HepG2 (cell line): ENCODE measurements at regions not wholly inside any gene's neighbourhood (a gene's known extent, or its start where the extent isn't known, plus 50 kb on each side); places are given as distances from the start of the nearest gene placed in this dataset.

ENCODE experiments used
- ATAC-seq: fragments of 200-7000 bp; cut with Tn5 transposase; 3 replicates; pipeline ENCODE4 v1.9.1; 2020; ENCODE audit warnings: mild to moderate bottlenecking, moderate library complexity
- BruUV-seq: library from RNA; stranded (reverse); fragments of 400-500 nt; replicated peaks from 2 replicates; lab custom pipeline; 2021; lab: Mats Ljungman, UMichigan
- CTCF ChIA-PET: fragments of 300-600 bp; formaldehyde crosslinking; extraction: SDS; loops from one replicate; lab custom pipeline; 2021; ENCODE audit warnings: low total read pairs, inconsistent platforms, low intra/inter-chr PET ratio; lab: Yijun Ruan, JAX
- POLR2A ChIA-PET: fragments of 350-600 bp; sonication (Branson Sonifier 250); formaldehyde crosslinking; loops from one replicate; lab custom pipeline; 2020; ENCODE audit warnings: antibody characterized with exemption, inconsistent platforms; lab: Yijun Ruan, JAX
- DNase-seq: peaks from one replicate; pipeline ENCODE4 v3.0.0-alpha.2; 2015; ENCODE audit warnings: low spot score
- FAIRE-seq: peaks from 3 replicates; lab custom pipeline; 2011; peaks lifted over from hg19 to GRCh38; lab: Jason Lieb, UNC
- H2AFZ ChIP-seq: one replicate; pipeline ENCODE4 v1.6.1; 2011; ENCODE audit warnings: low read length, inconsistent platforms
- H3K27ac ChIP-seq: fragments of 300-600 bp; 3 replicates; pipeline ENCODE4 v1.8.0; 2011; ENCODE audit warnings: mixed run types, mild to moderate bottlenecking, mixed read lengths, low read length, inconsistent platforms; ENCODE audit not compliant: insufficient read depth; ENCODE audit errors: extremely low read length
- H3K27me3 ChIP-seq, 2 experiments: fragments of 200-600 bp in 1 of 2; 2 replicates in 1 of 2; 3 replicates in 1 of 2; pipeline versions ENCODE4 v1.6.0 to v1.8.0; 2011; ENCODE audit warnings: low read length in 2 of 2, mild to moderate bottlenecking in 2 of 2, moderate library complexity in 2 of 2, inconsistent platforms in 1 of 2; ENCODE audit not compliant: insufficient read depth in 2 of 2, control insufficient read depth in 1 of 2
- H3K36me3 ChIP-seq, 2 experiments: fragments of 200-600 bp in 1 of 2; replicated peaks in 1 of 2; 2 replicates in 1 of 2; 3 replicates in 1 of 2; pipeline versions ENCODE4 v1.5.1 to v1.8.0; 2011; ENCODE audit warnings: low read length in 2 of 2, inconsistent platforms in 1 of 2; ENCODE audit not compliant: insufficient read depth in 2 of 2, control insufficient read depth in 1 of 2
- H3K4me1 ChIP-seq: 2 replicates; pipeline ENCODE4 v1.5.1; 2012; ENCODE audit warnings: low read length, inconsistent platforms; ENCODE audit not compliant: insufficient read depth
- H3K4me2 ChIP-seq: 2 replicates; pipeline ENCODE4 v1.6.0; 2011; ENCODE audit warnings: low read depth, low read length, inconsistent platforms
- H3K4me3 ChIP-seq, 3 experiments: fragments of 200-600 bp in 1 of 3; sonication (generic), shearing (Covaris generic) in 1 of 3; replicated peaks in 1 of 3; 2 replicates each; pipeline ENCODE4 v1.5.1; 2011 to 2016; ENCODE audit warnings: low read length in 3 of 3, inconsistent platforms in 2 of 3, low read depth in 2 of 3, mild to moderate bottlenecking in 2 of 3, control low read depth in 1 of 3, mixed read lengths in 1 of 3; ENCODE audit not compliant: insufficient read depth in 1 of 3
- H3K79me2 ChIP-seq: one replicate; pipeline ENCODE4 v1.6.1; 2011; ENCODE audit warnings: low read length, inconsistent platforms; ENCODE audit not compliant: insufficient read depth
- H3K9ac ChIP-seq: 2 replicates; pipeline ENCODE4 v1.6.0; 2011; ENCODE audit warnings: mild to moderate bottlenecking, low read depth, low read length, inconsistent platforms; ENCODE audit not compliant: insufficient read depth
- H3K9me3 ChIP-seq: 2 replicates; pipeline ENCODE4 v1.5.1; 2012; ENCODE audit warnings: mild to moderate bottlenecking, low read length
- H4K20me1 ChIP-seq: 2 replicates; pipeline ENCODE4 v1.6.0; 2011; ENCODE audit warnings: inconsistent platforms, mild to moderate bottlenecking, low read length, moderate library complexity; ENCODE audit not compliant: insufficient read depth
- FOSL2 ChIP-seq: sonication (generic); formaldehyde crosslinking; IDR thresholded peaks from 2 replicates; pipeline ENCODE4 v1.4.0; 2020; ENCODE audit warnings: missing genetic modification reagents
- GMEB2 ChIP-seq: IDR thresholded peaks from 2 replicates; pipeline ENCODE4 v1.6.1; 2016; ENCODE audit warnings: missing biosample characterization, missing genetic modification reagents, low read depth
- PTBP1 ChIP-seq: fragments of 200-400 bp; formaldehyde crosslinking; IDR thresholded peaks from 2 replicates; pipeline ENCODE4 v1.6.1; 2018; ENCODE audit warnings: low read length, low read depth; ENCODE audit not compliant: poor library complexity, severe bottlenecking
- RBAK ChIP-seq: sonication (generic); formaldehyde crosslinking; IDR thresholded peaks from 2 replicates; pipeline ENCODE4 v1.5.1; 2020; ENCODE audit warnings: mild to moderate bottlenecking, missing genetic modification reagents
- TBP ChIP-seq: sonication (generic); formaldehyde crosslinking; IDR thresholded peaks from 2 replicates; pipeline ENCODE4 v1.5.0; 2020; ENCODE audit warnings: missing genetic modification reagents
- ZNF337 ChIP-seq: sonication (generic); formaldehyde crosslinking; IDR thresholded peaks from 2 replicates; pipeline ENCODE4 v1.5.1; 2020; ENCODE audit warnings: missing genetic modification reagents, low read depth, mild to moderate bottlenecking, borderline replicate concordance
- ZNF841 ChIP-seq: sonication (generic); formaldehyde crosslinking; IDR thresholded peaks from 2 replicates; pipeline ENCODE4 v1.8.1; 2023; ENCODE audit warnings: missing genetic modification reagents, borderline replicate concordance
- WGBS: methylation state at CpG from one replicate; pipeline ENCODE4 v1.1.6; 2017; ENCODE audit warnings: low lambda C conversion rate; 5-methylcytosine and 5-hydroxymethylcytosine counted together
- in situ Hi-C: cut with HindIII; loops from 2 replicates; pipeline ENCODE4 v1.10.0; 2017; ENCODE audit warnings: low pct_unique_long_range_greater_than_20kb; ENCODE audit not compliant: extremely low pct_ligation_motif_present
- intact Hi-C: fragments of 100-400 bp; cut with micrococcal nuclease; formaldehyde crosslinking; loops from one replicate; pipeline ENCODE4 v1.10.0; 2022; ENCODE audit not compliant: unreplicated experiment
- TF ChIP-seq, protein P1 (sequence below): sonication (generic); IDR thresholded peaks from 2 replicates; pipeline ENCODE4 v1.6.1; 2016; ENCODE audit warnings: low read depth, borderline replicate concordance
- TF ChIP-seq, protein P2 (sequence below): sonication (generic); formaldehyde crosslinking; IDR thresholded peaks from 2 replicates; pipeline ENCODE4 v1.4.0; 2020; ENCODE audit warnings: mild to moderate bottlenecking, missing genetic modification reagents

DNA sequence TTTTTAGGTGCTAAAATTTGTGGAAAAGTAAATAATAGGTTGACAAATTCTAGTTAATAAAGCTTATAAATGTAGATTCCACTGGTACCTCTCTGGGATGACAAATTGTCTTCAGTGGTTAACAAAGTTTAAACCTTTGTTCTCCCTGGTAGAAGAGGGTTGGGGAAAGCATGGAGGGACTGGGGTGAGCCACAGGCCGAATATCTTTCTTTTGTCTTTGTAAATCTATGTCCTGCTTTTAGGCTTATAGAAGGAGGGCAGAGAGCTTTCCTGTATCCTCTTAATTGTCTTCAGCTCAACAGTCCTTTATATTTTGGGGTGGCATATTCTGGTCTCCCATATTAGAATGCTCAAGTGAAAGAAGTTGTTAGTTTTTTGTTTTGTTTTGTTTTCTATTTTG, 142.2 kb upstream of the CNOT2 start:
- no peak overlapping the region for H3K4me3 ChIP-seq
- no peaks in the 10 kb centered on the region for H3K27me3 ChIP-seq
- no peak for FAIRE-seq
- H2AFZ ChIP-seq = no peak overlapping the region
- no peaks in the 10 kb centered on the region for H3K4me1 ChIP-seq
- no peaks in the 10 kb centered on the region for H4K20me1 ChIP-seq
- H3K79me2 ChIP-seq = no peaks in the 10 kb centered on the region
- DNase-seq = no peak
- H3K9me3 ChIP-seq = no peaks in the 10 kb centered on the region
- in situ Hi-C loops = no loop called here
- no peak for TF ChIP-seq RBAK
- TF ChIP-seq, protein P1, sequence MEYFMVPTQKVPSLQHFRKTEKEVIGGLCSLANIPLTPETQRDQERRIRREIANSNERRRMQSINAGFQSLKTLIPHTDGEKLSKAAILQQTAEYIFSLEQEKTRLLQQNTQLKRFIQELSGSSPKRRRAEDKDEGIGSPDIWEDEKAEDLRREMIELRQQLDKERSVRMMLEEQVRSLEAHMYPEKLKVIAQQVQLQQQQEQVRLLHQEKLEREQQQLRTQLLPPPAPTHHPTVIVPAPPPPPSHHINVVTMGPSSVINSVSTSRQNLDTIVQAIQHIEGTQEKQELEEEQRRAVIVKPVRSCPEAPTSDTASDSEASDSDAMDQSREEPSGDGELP = no peak
- TF ChIP-seq GMEB2 (CRISPR knock-in tag) = no peak
- TF ChIP-seq ZNF841 (CRISPR knock-in tag) = no peak
- TF ChIP-seq, all 625 proteins: peak for 0
- no TSS peak for BruUV-seq
- no peak overlapping the region for H3K27ac ChIP-seq
- POLR2A ChIA-PET = no interaction called here
- intact Hi-C loops = no loop called here
- H3K4me2 ChIP-seq = no peak overlapping the region
- 0% methylated on average over 1 of the region's 1 CpG for WGBS
- no peak overlapping the region for H3K9ac ChIP-seq
- H3K36me3 ChIP-seq = no peaks in the 10 kb centered on the region
- ATAC-seq = no peak
- CTCF ChIA-PET = no interaction called here

DNA sequence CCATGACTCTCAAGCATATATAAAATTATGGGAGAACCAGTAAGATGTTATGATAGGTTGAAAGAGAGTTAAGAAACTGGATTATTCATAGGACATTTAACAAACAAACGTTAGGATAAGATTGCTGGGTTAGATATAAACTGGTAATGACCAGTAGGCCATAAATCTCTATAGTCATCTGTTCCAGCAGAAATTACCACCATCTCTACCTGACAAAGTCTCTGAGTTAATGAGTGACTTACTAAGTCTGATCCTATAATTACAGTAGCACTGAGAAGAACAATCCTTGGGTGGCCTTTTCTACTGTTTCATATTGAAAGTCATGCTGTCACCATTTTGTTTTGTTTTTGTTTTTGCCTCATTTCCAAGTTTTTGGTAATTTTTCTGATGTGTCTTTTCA, 136.9 kb upstream of the CNOT2 start:
- H3K4me3 ChIP-seq = no peak overlapping the region
- H3K36me3 ChIP-seq = no peaks in the 10 kb centered on the region
- BruUV-seq = no TSS peak
- no peak overlapping the region for H3K27ac ChIP-seq
- ATAC-seq (no peak), DNase-seq (no peak), FAIRE-seq (no peak)
- 0% methylated on average over 1 of the region's 1 CpG for WGBS
- H3K4me1 ChIP-seq = no peaks in the 10 kb centered on the region
- CTCF ChIA-PET = no interaction called here
- POLR2A ChIA-PET = no interaction called here
- no peak overlapping the region for H3K4me2 ChIP-seq
- H2AFZ ChIP-seq = no peak overlapping the region
- no peaks in the 10 kb centered on the region for H3K27me3 ChIP-seq
- no peak for TF ChIP-seq ZNF337
- TF ChIP-seq, protein P2, sequence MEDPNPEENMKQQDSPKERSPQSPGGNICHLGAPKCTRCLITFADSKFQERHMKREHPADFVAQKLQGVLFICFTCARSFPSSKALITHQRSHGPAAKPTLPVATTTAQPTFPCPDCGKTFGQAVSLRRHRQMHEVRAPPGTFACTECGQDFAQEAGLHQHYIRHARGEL (CRISPR knock-in tag) = no peak
- no peak for TF ChIP-seq FOSL2 (CRISPR knock-in tag)
- TF ChIP-seq PTBP1 = no peak
- no peak for TF ChIP-seq TBP
- H3K79me2 ChIP-seq = no peaks in the 10 kb centered on the region
- intact Hi-C loops (no loop called here), in situ Hi-C loops (no loop called here)
- no peak overlapping the region for H3K9ac ChIP-seq
- H4K20me1 ChIP-seq = no peaks in the 10 kb centered on the region
- peaks cover 27% of the 10 kb centered on the region for H3K9me3 ChIP-seq
